Cardiac muscle cell (in vitro differentiated cells and primary cell): ENCODE measurements at regions not wholly inside any gene's neighbourhood (a gene's known extent, or its start where the extent isn't known, plus 50 kb on each side); places are given as distances from the start of the nearest gene placed in this dataset.
"Not testable (repeated sequence)": the region's sequence is repeated elsewhere in the genome, so short reads cannot be mapped to it uniquely, and the experiment has no call there.

ENCODE experiments used
- DNase-seq, 2 donors: peaks; one replicate each; pipeline versions ENCODE4 v3.0.0 to v3.0.0-alpha.2; 2010 to 2017; ENCODE audit warnings: low read depth in 1 of 2, low spot score in 1 of 2
- H3K27ac ChIP-seq: fragments of 200-600 bp; sonication (generic); 2 replicates; pipeline ENCODE4 v1.5.1; 2016
- H3K27me3 ChIP-seq: fragments of 200-600 bp; sonication (generic); 2 replicates; pipeline ENCODE4 v1.6.0; 2016; ENCODE audit warnings: control low read depth
- H3K36me3 ChIP-seq: fragments of 200-600 bp; sonication (generic); 2 replicates; pipeline ENCODE4 v1.5.1; 2016; ENCODE audit warnings: control low read depth
- H3K4me1 ChIP-seq: fragments of 200-600 bp; sonication (generic); 2 replicates; pipeline ENCODE4 v1.8.1; 2017; ENCODE audit warnings: low read depth, mild to moderate bottlenecking, mixed run types
- H3K4me3 ChIP-seq: fragments of 200-600 bp; sonication (generic); 2 replicates; pipeline ENCODE4 v1.5.1; 2016; ENCODE audit warnings: mild to moderate bottlenecking
- H3K9me3 ChIP-seq: fragments of 200-600 bp; sonication (generic); 2 replicates; pipeline ENCODE4 v1.5.1; 2017; ENCODE audit warnings: low read depth, mild to moderate bottlenecking, control low read depth
- CTCF ChIP-seq: IDR thresholded peaks from 2 replicates; pipeline ENCODE4 v1.5.1; 2012; ENCODE audit warnings: low read depth, mild to moderate bottlenecking, low read length

- Histone ChIP-seq H3K36me3 (no peaks in the 10 kb centered on the region), H3K4me3 (no peak overlapping the region), H3K9me3 (no peaks in the 10 kb centered on the region), H3K4me1 (peaks cover 8% of the 10 kb centered on the region), H3K27ac (peak overlapping the region; percentile 88), H3K27me3 (no peaks in the 10 kb centered on the region)
- no peak for TF ChIP-seq CTCF
- DNase-seq = peak; percentile 35 to 48
Observed at GRCh38 chr5:154677921-154678320, 77.3 kb upstream of the LARP1 start.

GRCh38 chr5:154676508-154676907 lies 78.7 kb upstream of the LARP1 start:
- H3K27me3 ChIP-seq = no peaks in the 10 kb centered on the region
- peaks cover 8% of the 10 kb centered on the region for H3K4me1 ChIP-seq
- no peak overlapping the region for H3K27ac ChIP-seq
- no peak overlapping the region for H3K4me3 ChIP-seq
- DNase-seq = no peak
- no peaks in the 10 kb centered on the region for H3K9me3 ChIP-seq
- no peaks in the 10 kb centered on the region for H3K36me3 ChIP-seq
- no peak for TF ChIP-seq CTCF

GRCh38 chr5:154674029-154674428 lies 81.1 kb upstream of the LARP1 start:
- no peaks in the 10 kb centered on the region for H3K27me3 ChIP-seq
- DNase-seq = no peak
- H3K4me3 ChIP-seq = no peak overlapping the region
- H3K36me3 ChIP-seq = no peaks in the 10 kb centered on the region
- TF ChIP-seq CTCF = no peak
- H3K4me1 ChIP-seq = peaks cover 8% of the 10 kb centered on the region
- no peak overlapping the region for H3K27ac ChIP-seq
- no peaks in the 10 kb centered on the region for H3K9me3 ChIP-seq

- no peaks in the 10 kb centered on the region for H3K27me3 ChIP-seq
- TF ChIP-seq CTCF = no peak
- H3K4me1 ChIP-seq = peaks cover 8% of the 10 kb centered on the region
- H3K36me3 ChIP-seq = no peaks in the 10 kb centered on the region
- no peaks in the 10 kb centered on the region for H3K9me3 ChIP-seq
- no peak for DNase-seq
- H3K4me3 ChIP-seq = no peak overlapping the region
- H3K27ac ChIP-seq = no peak overlapping the region
Observed at GRCh38 chr5:154673506-154673905, 81.7 kb upstream of the LARP1 start.

GRCh38 chr5:154669913-154670312 lies 85.3 kb upstream of the LARP1 start:
- not testable (repeated sequence) for H3K4me3 ChIP-seq, H3K4me1 ChIP-seq, DNase-seq, H3K9me3 ChIP-seq, H3K27ac ChIP-seq, H3K27me3 ChIP-seq, H3K36me3 ChIP-seq

GRCh38 chr5:154669402-154669801 lies 85.8 kb upstream of the LARP1 start:
- no peaks in the 10 kb centered on the region for H3K36me3 ChIP-seq
- no peaks in the 10 kb centered on the region for H3K27me3 ChIP-seq
- no peak overlapping the region for H3K4me3 ChIP-seq
- no peak for TF ChIP-seq CTCF
- no peaks in the 10 kb centered on the region for H3K4me1 ChIP-seq
- H3K9me3 ChIP-seq = no peaks in the 10 kb centered on the region
- no peak for DNase-seq
- no peak overlapping the region for H3K27ac ChIP-seq
